ENCODE measurements at regions not wholly inside any gene's neighbourhood (a gene's known extent, or its start where the extent isn't known, plus 50 kb on each side); places are given as distances from the start of the nearest gene placed in this dataset.

GRCh38 chr1:42096554-42096953 lies 56.7 kb upstream of the GUCA2B start:
- H3K4me3 ChIP-seq (ENCODE audit: low read depth, low read length) = no peak overlapping the region
- TF ChIP-seq, protein P1, sequence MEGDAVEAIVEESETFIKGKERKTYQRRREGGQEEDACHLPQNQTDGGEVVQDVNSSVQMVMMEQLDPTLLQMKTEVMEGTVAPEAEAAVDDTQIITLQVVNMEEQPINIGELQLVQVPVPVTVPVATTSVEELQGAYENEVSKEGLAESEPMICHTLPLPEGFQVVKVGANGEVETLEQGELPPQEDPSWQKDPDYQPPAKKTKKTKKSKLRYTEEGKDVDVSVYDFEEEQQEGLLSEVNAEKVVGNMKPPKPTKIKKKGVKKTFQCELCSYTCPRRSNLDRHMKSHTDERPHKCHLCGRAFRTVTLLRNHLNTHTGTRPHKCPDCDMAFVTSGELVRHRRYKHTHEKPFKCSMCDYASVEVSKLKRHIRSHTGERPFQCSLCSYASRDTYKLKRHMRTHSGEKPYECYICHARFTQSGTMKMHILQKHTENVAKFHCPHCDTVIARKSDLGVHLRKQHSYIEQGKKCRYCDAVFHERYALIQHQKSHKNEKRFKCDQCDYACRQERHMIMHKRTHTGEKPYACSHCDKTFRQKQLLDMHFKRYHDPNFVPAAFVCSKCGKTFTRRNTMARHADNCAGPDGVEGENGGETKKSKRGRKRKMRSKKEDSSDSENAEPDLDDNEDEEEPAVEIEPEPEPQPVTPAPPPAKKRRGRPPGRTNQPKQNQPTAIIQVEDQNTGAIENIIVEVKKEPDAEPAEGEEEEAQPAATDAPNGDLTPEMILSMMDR (IDR thresholded peaks at IDR 0.05; ENCODE audit: low read depth, low read length) = no peak
- TF ChIP-seq POLR2A (IDR thresholded peaks at IDR 0.05; ENCODE audit: extremely low read depth, insufficient read length) (no peak), MYC (IDR thresholded peaks at IDR 0.05; ENCODE audit: low read depth, low read length) (no peak), MAX (IDR thresholded peaks at IDR 0.05; ENCODE audit: low read depth, low read length) (peak; percentile 27; the same call in 1 of the 2 replicates)
- peak; percentile 10 for DNase-seq (ENCODE audit: low read depth)

- no peak overlapping the region for H3K4me3 ChIP-seq (ENCODE audit: low read depth, low read length)
- no peak for DNase-seq (ENCODE audit: low read depth)
- TF ChIP-seq MYC (IDR thresholded peaks at IDR 0.05; ENCODE audit: low read depth, low read length) (no peak), POLR2A (IDR thresholded peaks at IDR 0.05; ENCODE audit: extremely low read depth, insufficient read length) (no peak), MAX (IDR thresholded peaks at IDR 0.05; ENCODE audit: low read depth, low read length) (no peak)
- TF ChIP-seq, protein P1 (IDR thresholded peaks at IDR 0.05; ENCODE audit: low read depth, low read length) = no peak
Observed at GRCh38 chr1:42089246-42089645, 64.0 kb upstream of the GUCA2B start.

- TF ChIP-seq POLR2A (IDR thresholded peaks at IDR 0.05; ENCODE audit: extremely low read depth, insufficient read length) (no peak), MAX (IDR thresholded peaks at IDR 0.05; ENCODE audit: low read depth, low read length) (no peak), MYC (IDR thresholded peaks at IDR 0.05; ENCODE audit: low read depth, low read length) (no peak)
- TF ChIP-seq, protein P1 (IDR thresholded peaks at IDR 0.05; ENCODE audit: low read depth, low read length) = no peak
- H3K4me3 ChIP-seq (ENCODE audit: low read depth, low read length) = no peak overlapping the region
- DNase-seq (ENCODE audit: low read depth) = no peak
Observed at GRCh38 chr1:42086146-42086545, 67.1 kb upstream of the GUCA2B start.

- H3K4me3 ChIP-seq (ENCODE audit: low read depth, low read length) = no peak overlapping the region
- no peak for DNase-seq (ENCODE audit: low read depth)
- no peak for TF ChIP-seq MYC (IDR thresholded peaks at IDR 0.05; ENCODE audit: low read depth, low read length)
- no peak for TF ChIP-seq MAX (IDR thresholded peaks at IDR 0.05; ENCODE audit: low read depth, low read length)
- no peak for TF ChIP-seq POLR2A (IDR thresholded peaks at IDR 0.05; ENCODE audit: extremely low read depth, insufficient read length)
- TF ChIP-seq, protein P1 (IDR thresholded peaks at IDR 0.05; ENCODE audit: low read depth, low read length) = no peak
Observed at GRCh38 chr1:42085596-42085995, 67.6 kb upstream of the GUCA2B start.

DNA sequence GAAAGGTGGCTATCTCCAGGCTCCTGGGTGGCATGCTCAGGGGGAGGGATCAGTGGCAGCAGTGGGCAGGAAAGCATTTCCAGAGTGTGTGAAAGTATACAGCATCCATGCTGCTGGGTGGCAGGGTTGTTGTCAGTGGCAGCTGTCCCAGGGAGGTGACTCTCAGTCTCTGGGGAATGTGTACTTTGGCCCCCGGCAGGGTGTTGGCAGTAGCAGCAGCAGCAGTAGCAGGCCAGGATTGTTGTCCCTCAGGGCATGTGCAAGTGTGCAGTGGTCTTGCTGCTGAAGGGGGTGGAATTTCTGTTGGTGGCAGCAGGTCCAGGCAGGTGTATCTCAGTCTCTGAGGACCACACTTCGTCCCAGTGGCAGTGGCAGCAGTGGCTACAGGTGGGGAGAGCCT lies 71.7 kb upstream of the GUCA2B start:
- DNase-seq (ENCODE audit: low read depth) = no peak
- TF ChIP-seq POLR2A (IDR thresholded peaks at IDR 0.05; ENCODE audit: extremely low read depth, insufficient read length) = no peak
- TF ChIP-seq MAX (IDR thresholded peaks at IDR 0.05; ENCODE audit: low read depth, low read length) = no peak
- no peak for TF ChIP-seq MYC (IDR thresholded peaks at IDR 0.05; ENCODE audit: low read depth, low read length)
- TF ChIP-seq, protein P1 (IDR thresholded peaks at IDR 0.05; ENCODE audit: low read depth, low read length) = no peak
- H3K4me3 ChIP-seq (ENCODE audit: low read depth, low read length) = no peak overlapping the region

GRCh38 chr1:42075179-42075578 lies 78.0 kb upstream of the GUCA2B start:
- TF ChIP-seq POLR2A (IDR thresholded peaks at IDR 0.05; ENCODE audit: extremely low read depth, insufficient read length) (no peak), MAX (IDR thresholded peaks at IDR 0.05; ENCODE audit: low read depth, low read length) (no peak), MYC (IDR thresholded peaks at IDR 0.05; ENCODE audit: low read depth, low read length) (no peak)
- TF ChIP-seq, protein P1 (IDR thresholded peaks at IDR 0.05; ENCODE audit: low read depth, low read length) = no peak
- no peak for DNase-seq (ENCODE audit: low read depth)
- H3K4me3 ChIP-seq (ENCODE audit: low read depth, low read length) = no peak overlapping the region
